ENCODE measurements at regions not wholly inside any gene's neighbourhood (a gene's known extent, or its start where the extent isn't known, plus 50 kb on each side); places are given as distances from the start of the nearest gene placed in this dataset.
"Not testable (repeated sequence)": the region's sequence is repeated elsewhere in the genome, so short reads cannot be mapped to it uniquely, and the experiment has no call there.

- DNase-seq (ENCODE audit: low spot score), result no peak
Measured at GRCh38 chr7:152949253-152949652, 189.7 kb downstream of the ACTR3B start.

DNA sequence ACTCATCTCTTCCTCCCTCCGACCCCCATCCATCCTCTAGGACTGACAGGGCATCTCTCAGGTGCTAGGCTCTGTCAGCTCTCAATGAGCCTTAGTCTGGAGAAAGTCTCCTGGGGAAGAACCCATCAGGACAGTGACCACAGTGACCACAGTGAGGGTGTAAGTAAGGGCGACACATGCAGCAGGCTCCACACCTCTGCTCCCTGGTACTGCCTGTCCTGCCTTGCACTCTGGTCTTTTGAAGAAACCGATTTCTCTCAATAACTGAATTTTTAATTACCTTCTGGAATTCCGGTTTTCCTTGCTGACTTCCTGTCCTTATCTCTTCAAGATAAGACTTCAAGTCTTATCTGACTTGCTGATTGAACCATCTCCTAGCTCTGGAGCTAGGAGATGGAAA lies 190.2 kb downstream of the ACTR3B start:
- DNase-seq (ENCODE audit: low spot score), result no peak

DNA sequence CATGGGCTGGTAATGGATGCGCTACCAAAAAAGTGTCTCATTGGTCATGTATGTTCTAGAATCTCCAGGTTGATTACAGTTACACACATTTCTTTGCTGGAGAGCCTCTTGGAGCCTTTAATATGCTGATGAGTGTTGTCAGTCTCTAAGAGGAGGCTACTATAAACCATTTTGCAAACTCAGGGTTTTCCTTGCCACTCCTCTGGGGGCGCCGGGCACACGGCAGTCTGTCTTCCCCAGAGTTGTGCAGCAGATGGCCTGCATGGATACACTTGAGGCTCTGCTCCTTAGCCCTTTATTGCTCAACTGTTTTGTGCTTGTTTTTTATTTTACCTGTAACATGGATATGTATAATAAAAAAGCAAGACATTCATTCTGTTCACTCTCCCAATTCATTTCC lies 196.5 kb downstream of the ACTR3B start:
- no peak for DNase-seq (ENCODE audit: low spot score)

DNA sequence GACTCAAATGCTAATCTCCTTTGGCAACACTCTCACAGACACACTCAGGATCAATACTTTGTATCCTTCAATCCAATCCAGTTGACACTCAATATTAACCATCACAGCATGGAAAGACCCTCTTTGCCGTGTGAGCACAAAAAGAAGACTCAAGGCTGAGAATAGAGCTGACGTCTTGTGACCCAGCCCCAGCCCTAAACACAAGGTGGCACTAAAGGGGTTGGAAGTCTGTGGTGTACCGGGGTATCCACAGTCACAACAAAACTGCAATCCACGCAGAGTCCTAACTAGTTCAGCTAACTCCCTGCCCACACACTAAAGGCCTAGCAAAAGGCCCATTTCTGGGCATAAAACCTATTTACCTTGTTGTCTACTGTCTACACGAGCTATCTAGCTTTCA lies 200.1 kb downstream of the ACTR3B start:
- DNase-seq (ENCODE audit: low spot score), result no peak

DNA sequence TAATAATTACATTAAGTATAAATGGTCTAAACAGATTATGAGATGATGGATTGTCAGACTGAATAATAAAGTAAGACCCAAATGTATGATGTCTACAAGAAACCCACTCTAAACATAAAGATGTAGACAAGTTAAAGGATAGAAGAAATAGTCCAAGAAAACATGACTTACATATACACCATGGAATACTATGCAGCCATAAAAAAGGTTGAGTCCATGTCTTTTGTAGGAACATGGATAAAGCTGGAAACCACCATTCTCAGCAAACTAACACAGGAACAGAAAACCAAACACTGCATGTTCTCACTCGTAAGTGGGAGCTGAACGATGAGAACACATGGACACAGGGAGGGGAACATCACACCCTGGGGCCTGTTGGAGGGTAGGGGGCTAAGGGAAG lies 202.2 kb downstream of the ACTR3B start:
- DNase-seq (ENCODE audit: low spot score), result not testable (repeated sequence)

DNA sequence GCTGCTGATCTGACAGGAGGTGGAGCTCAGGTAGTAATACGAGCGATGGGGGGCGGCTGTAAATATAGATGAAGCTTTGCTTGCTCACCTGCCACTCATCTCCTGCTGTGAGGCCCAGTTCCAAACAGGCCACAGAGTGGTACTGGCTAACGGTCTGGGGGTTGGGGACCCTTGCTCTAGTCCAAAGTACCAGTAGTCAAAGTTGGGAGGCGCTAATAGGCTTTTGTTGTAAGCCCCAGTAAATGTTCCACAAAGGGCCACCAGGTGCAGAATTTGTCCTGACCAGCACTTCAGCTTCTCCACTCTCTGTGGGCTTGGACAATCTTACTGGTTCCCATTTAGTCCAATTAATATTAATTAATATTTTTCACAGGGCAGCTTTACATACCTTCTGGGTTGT lies 206.6 kb downstream of the ACTR3B start:
- DNase-seq (ENCODE audit: low spot score), result no peak

DNA sequence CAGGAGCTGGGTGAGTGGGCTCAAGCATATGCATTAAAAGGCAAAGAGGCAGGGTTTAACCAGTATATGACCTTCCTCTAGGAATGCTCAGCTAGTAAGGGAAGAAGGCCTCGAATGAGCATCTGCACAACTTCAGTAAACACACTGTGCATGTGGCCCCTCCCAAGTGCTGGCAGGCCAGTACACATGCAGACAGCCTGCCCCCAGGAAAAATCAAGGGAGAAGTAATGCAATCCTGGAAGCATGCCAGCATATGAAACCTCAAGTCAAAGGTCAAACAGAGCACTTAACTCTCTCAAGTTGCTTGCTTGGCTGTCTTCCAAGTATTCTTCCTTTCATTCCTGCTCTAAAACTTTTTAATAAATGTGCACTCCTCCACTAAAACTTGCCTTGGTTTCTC lies 208.4 kb downstream of the ACTR3B start:
- no peak for DNase-seq (ENCODE audit: low spot score)

- DNase-seq (ENCODE audit: low spot score), result no peak
Measured at GRCh38 chr7:152968514-152968913, 209.0 kb downstream of the ACTR3B start.

DNA sequence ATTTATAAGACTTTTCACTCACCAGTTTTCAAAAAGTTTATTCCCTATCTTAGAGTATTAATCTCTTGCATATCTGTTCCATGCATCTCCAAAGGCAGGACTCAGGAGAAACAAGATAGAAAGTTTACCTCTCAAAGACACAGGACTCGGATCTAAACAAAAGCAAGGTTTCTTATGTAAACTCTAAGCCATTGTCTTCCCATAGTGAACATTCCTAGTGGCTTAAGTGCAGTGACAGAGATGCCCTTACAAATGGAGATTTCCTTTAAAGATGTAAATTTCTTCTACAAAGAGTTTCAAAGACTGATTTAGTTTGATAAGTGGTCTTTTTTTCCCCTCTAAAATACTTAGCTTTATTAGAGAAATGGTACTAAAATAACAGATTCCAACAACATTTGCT lies 209.8 kb downstream of the ACTR3B start:
- no peak for DNase-seq (ENCODE audit: low spot score)

DNA sequence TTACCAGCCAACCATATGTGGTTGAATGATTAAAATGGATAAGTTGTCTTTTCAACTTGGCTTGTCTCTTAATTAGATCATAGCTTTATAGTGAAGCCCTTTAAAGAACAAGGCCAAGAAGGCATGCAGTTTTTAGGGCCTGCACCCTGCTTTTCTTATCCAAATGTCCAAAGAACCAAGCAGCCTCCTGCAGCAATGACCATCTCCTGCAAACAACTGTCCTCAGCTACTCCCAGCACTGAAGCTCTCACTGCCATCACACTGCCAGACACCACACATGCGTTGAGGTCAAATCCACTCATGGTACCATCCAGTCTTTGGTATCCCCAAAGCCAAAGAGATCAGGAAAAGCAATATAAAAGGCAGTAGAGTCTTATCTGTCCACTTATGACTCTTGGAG lies 210.3 kb downstream of the ACTR3B start:
- no peak for DNase-seq (ENCODE audit: low spot score)

DNA sequence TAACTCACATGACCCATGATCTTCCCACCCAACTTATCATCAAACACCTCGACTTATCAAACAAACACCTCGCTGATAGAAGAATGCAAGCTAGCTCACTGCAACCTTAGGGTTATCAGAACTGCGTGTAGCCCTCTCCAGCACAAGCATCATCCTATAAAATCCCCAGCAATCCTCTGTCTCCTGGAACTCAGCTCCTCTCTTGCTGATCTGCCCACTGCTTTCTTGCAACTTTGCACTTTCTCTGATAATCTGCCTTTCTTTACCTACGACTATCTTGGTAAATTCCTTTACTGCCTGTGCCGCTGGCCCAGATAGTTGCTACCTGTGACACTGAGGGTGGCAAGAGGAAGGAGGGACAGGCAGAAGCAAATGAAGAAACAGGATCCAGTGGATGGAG lies 210.9 kb downstream of the ACTR3B start:
- DNase-seq (ENCODE audit: low spot score), result no peak

- no peak for DNase-seq (ENCODE audit: low spot score)
Measured at GRCh38 chr7:152974577-152974976, 215.0 kb downstream of the ACTR3B start.

GRCh38 chr7:152975076-152975475 lies 215.5 kb downstream of the ACTR3B start:
- no peak for DNase-seq (ENCODE audit: low spot score)

GRCh38 chr7:152979376-152979775 lies 219.8 kb downstream of the ACTR3B start:
- DNase-seq (ENCODE audit: low spot score), result no peak

DNA sequence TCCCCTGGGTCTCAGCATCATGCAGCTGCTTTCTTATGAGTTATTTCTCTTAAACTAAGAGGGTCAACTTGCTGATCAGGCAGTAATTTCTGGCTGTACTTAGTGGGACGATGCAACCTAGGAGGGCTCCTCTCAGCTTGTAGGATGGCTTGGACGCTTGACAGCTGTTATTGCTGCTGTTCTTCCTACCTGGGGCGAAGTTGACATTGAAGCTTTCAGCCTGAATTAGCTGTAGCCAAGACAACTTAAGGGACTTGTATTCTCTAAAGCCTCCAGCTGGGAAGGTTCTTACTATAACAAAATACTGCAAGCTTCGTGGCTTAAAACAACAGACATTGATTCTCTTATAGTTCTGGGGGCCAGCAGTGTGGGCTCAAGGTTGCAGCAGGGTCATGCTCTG lies 224.9 kb downstream of the ACTR3B start:
- no peak for DNase-seq (ENCODE audit: low spot score)

- no peak for DNase-seq (ENCODE audit: low spot score)
Measured at GRCh38 chr7:152986376-152986775, 226.8 kb downstream of the ACTR3B start.

GRCh38 chr7:152987656-152988055 lies 228.1 kb downstream of the ACTR3B start:
- no peak for DNase-seq (ENCODE audit: low spot score)

DNA sequence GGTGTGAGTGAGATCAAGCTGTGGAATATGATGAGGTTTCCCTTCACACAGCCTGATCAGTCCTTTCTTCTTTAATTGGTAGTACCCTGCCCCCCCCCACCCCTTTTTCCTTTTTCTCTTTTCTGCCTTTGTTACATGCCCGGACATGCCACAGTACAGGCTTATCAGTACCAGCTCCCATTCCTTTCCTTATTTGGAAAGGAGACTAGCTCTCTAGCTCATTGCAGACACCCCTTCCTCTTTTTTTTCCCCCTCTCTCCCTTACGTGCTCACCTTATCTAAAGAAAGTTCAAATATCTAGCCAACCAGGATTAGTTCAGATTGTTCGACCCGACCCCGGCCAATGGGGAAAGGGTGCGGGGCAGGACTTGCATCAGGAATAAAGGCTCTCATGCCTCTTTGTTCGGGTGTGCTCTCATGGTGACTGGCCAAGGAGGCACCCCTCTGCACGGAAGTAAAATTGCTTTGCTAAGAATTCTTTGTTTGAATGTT lies 230.4 kb downstream of the ACTR3B start:
- no peak for DNase-seq (ENCODE audit: low spot score)

GRCh38 chr7:152998420-152998819 lies 238.9 kb downstream of the ACTR3B start:
- no peak for DNase-seq (ENCODE audit: low spot score)

GRCh38 chr7:153002115-153002514 lies 242.6 kb downstream of the ACTR3B start:
- DNase-seq (ENCODE audit: low spot score), result no peak

DNA sequence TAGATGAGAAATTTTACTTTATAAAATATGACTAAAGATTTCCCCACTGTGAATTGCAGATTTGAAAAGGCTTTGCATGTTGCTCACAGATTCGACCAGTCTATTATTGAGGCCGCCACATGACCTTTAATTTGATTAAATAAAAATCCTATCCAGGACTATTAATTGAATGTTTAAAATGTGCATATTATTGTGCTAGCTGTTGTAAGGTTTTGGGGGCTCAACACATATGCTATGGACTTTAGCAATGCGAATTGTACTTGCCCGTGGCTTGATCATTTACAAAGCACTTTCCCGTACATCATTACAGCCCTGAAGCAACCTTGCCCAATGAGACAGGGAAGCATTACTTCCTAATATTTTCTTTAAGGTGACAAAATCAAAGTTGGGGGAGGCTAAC lies 243.0 kb downstream of the ACTR3B start:
- no peak for DNase-seq (ENCODE audit: low spot score)

DNA sequence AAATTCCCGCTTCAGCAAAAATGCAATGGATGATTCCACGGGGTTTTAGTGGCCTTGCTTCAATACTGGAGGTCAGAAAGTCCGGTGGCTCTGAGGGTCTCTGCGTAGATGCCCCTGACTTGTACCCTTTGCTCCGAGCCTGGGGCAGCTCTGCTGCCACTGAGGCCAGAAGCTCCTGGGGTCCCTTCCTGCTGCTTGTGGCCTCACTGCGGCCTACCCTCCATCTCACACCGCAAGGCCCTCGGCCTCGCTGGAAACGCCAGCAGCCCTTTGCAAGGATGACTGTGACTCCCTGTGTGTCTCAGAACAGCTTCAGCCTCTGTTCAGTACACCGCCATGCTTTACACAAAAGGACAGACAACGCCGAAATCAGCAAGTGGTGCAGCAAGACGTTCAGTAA lies 244.8 kb downstream of the ACTR3B start:
- DNase-seq (ENCODE audit: low spot score), result no peak

GRCh38 chr7:153005750-153006435 lies 246.3 kb downstream of the ACTR3B start:
- no peak for DNase-seq (ENCODE audit: low spot score)

DNA sequence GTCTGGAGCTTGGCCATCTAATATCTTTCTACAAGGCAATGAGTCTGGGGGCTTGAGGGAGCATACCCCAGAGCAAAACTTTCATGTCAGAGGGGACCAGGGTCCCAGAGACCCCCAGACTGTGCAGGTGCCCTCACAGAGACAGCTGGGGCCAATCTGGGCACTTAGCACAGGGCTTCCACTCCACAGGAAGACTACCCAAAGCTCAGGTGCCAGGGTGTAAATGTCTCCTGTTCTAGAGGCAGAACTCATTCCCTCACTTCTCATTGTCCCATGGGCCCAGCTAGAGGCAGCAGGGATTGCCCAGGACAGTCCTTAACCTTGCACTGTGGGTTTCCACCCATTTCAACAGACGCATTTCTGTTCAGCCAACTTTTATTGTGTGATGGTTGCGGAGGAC lies 246.9 kb downstream of the ACTR3B start:
- no peak for DNase-seq (ENCODE audit: low spot score)
